ENCODE measurements at regions not wholly inside any gene's neighbourhood (a gene's known extent, or its start where the extent isn't known, plus 50 kb on each side); places are given as distances from the start of the nearest gene placed in this dataset.

DNA sequence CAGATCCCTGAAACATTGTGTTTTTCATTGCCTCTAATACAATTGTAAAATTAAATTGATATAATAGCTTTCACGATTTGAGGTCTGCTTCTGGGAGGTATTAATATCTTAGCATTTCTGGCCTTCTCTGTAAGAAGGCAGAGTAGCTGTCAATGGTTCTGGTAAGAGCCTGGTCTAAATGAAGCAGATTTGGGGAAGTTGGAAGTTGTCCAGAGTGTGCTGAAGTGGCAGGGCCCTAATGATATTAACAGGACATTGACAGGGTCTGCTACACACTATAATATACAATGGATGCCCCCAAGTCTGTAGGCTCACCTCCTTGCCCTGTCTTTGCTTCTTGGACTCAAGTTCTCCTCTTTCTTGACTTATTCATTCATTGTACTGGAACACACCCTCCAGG lies 99.5 kb downstream of the C4BPA start:
- TF ChIP-seq, protein P1, sequence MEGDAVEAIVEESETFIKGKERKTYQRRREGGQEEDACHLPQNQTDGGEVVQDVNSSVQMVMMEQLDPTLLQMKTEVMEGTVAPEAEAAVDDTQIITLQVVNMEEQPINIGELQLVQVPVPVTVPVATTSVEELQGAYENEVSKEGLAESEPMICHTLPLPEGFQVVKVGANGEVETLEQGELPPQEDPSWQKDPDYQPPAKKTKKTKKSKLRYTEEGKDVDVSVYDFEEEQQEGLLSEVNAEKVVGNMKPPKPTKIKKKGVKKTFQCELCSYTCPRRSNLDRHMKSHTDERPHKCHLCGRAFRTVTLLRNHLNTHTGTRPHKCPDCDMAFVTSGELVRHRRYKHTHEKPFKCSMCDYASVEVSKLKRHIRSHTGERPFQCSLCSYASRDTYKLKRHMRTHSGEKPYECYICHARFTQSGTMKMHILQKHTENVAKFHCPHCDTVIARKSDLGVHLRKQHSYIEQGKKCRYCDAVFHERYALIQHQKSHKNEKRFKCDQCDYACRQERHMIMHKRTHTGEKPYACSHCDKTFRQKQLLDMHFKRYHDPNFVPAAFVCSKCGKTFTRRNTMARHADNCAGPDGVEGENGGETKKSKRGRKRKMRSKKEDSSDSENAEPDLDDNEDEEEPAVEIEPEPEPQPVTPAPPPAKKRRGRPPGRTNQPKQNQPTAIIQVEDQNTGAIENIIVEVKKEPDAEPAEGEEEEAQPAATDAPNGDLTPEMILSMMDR (IDR thresholded peaks at IDR 0.05), result no peak
- TF ChIP-seq POLR2AphosphoS5 (IDR thresholded peaks at IDR 0.05) (no peak), POLR2A (IDR thresholded peaks at IDR 0.05) (no peak)
